Transverse colon (tissue), 4 donors: ENCODE measurements at regions not wholly inside any gene's neighbourhood (a gene's known extent, or its start where the extent isn't known, plus 50 kb on each side); places are given as distances from the start of the nearest gene placed in this dataset.

Experiments used
- EP300 ChIP-seq: sonication (generic); formaldehyde crosslinking; IDR thresholded peaks from one replicate; pipeline ENCODE4 v1.6.1; 2017; ENCODE audit warnings: antibody characterized with exemption, low read depth
- POLR2A ChIP-seq: fragments of 450-650 bp; IDR thresholded peaks from one replicate; pipeline ENCODE4 v1.6.1; 2016; ENCODE audit warnings: antibody characterized with exemption, mild to moderate bottlenecking, moderate library complexity
- POLR2AphosphoS5 ChIP-seq, 3 donors: sonication (generic); formaldehyde crosslinking; IDR thresholded peaks; one replicate each; pipeline ENCODE4 v1.6.1; 2016; ENCODE audit warnings: antibody characterized with exemption in 3 of 3
- TF ChIP-seq, protein P1 (sequence below), 5 experiments: fragments of 200-600 bp in 3 of 5; fragments of 450-650 bp in 2 of 5; sonication (generic) in 3 of 5; IDR thresholded peaks; 1 replicate in 2 of 5; 2 replicates in 3 of 5; pipeline ENCODE4 v1.5.1; 2016 to 2017; ENCODE audit warnings: antibody characterized with exemption in 5 of 5, inconsistent platforms in 3 of 5, mild to moderate bottlenecking in 2 of 5, moderate library complexity in 1 of 5

- TF ChIP-seq POLR2AphosphoS5 (IDR thresholded peaks at IDR 0.05): no peak
- TF ChIP-seq, protein P1, sequence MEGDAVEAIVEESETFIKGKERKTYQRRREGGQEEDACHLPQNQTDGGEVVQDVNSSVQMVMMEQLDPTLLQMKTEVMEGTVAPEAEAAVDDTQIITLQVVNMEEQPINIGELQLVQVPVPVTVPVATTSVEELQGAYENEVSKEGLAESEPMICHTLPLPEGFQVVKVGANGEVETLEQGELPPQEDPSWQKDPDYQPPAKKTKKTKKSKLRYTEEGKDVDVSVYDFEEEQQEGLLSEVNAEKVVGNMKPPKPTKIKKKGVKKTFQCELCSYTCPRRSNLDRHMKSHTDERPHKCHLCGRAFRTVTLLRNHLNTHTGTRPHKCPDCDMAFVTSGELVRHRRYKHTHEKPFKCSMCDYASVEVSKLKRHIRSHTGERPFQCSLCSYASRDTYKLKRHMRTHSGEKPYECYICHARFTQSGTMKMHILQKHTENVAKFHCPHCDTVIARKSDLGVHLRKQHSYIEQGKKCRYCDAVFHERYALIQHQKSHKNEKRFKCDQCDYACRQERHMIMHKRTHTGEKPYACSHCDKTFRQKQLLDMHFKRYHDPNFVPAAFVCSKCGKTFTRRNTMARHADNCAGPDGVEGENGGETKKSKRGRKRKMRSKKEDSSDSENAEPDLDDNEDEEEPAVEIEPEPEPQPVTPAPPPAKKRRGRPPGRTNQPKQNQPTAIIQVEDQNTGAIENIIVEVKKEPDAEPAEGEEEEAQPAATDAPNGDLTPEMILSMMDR (IDR thresholded peaks at IDR 0.05): no peak
- TF ChIP-seq POLR2A: no peak
- TF ChIP-seq EP300: no peak
These were observed 1342.7 kb downstream of the UQCRFS1 start for GRCh38 chr19:27870293-27870692.
